Activated T-cell treated with anti-CD3 and anti-CD28 coated beads, Interleukin-2, amount 50 U/mL, for 48 hours (primary cell): ENCODE measurements at regions not wholly inside any gene's neighbourhood (a gene's known extent, or its start where the extent isn't known, plus 50 kb on each side); places are given as distances from the start of the nearest gene placed in this dataset.
"Not testable (repeated sequence)": the region's sequence is repeated elsewhere in the genome, so short reads cannot be mapped to it uniquely, and the experiment has no call there.

Source experiments
- DNase-seq, 2 experiments: peaks; one replicate each; pipeline ENCODE4 v3.0.0-alpha.2; 2020

GRCh38 chr3:66863205-66864111 lies 134.6 kb upstream of the KBTBD8 start:
- DNase-seq: no peak

GRCh38 chr3:66884659-66885058 lies 113.4 kb upstream of the KBTBD8 start:
- no peak for DNase-seq

- DNase-seq: no peak
These were observed 112.6 kb upstream of the KBTBD8 start for GRCh38 chr3:66885326-66886000.

DNA sequence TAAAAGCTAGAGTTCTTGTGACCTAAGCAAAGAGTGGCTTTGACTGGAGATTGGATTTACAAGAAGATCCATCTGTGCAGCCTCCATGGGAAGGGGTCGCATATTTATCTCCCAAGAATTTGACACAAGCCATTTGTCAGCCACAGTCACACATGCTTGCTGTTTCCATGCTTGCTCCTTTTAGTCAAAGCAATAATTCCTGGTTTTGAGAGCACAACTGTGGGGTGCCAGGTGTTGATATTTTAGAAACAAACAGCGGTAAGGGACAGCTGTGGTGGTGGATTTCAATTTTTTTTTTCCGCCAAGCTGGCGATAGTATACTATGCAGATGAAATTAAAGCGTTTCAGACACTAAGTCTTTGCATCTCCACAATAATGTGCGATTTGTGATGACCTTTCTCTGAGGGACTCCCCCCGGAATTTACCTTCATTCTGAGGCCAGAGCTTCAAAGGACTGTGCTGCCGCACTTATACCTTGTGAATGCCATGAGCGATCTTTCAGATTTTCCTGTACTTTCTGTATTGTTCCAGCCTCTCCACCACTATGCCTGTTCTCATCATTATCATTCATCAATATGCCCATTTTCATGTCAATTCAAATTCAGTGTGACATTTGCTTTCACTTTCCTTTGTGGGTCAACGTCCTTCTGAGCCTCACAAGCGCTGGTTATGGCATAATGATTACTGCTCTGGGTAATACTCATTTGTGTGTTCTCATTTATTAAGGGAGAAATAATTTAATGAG lies 108.2 kb upstream of the KBTBD8 start:
- no peak for DNase-seq

GRCh38 chr3:66898155-66898554 lies 100.0 kb upstream of the KBTBD8 start:
- DNase-seq: no peak

- DNase-seq: no peak
These were observed 93.8 kb upstream of the KBTBD8 start for GRCh38 chr3:66904336-66904735.

- no peak for DNase-seq
These were observed 93.1 kb upstream of the KBTBD8 start for GRCh38 chr3:66904831-66905493.

DNA sequence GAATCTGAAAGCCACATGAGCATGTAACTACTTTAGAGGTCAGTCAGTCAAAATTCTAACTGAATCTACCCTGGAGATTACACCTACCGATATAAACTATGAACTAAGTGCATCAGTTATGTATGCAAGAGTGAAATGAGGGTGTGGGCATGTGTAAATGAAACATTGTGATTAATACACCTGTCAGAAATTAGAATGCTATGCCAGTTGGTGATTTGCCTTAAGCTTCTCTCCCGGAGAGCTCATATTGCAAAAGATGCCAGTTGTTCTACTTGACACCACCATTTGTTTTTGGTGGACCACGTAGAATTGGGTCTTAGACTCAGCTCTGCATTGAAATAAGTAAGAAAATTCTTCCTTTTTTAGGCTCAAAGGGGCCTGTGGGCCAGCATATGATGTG lies 91.0 kb upstream of the KBTBD8 start:
- DNase-seq: no peak

GRCh38 chr3:66910266-66911055 lies 87.6 kb upstream of the KBTBD8 start:
- no peak for DNase-seq

GRCh38 chr3:66912306-66912705 lies 85.8 kb upstream of the KBTBD8 start:
- DNase-seq: no peak

DNA sequence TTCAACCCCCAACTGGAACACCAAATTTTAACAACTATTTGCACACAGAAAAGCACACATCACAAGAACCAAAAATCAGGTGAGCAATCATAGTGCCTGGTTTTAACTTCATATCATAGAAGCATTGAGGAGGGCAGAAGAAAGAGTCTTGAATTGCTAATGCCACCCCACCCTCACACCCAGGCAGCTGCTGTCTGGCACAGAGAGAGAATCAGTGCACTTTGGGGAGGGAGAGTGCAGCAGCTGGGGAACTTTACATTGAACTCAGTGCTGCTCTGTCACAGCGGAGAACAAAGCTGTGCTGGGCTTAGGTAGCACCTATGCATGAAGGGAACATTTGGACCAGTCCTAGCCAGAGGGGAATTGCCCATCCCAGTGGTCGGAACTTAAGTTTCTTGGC lies 76.0 kb upstream of the KBTBD8 start:
- no peak for DNase-seq

DNA sequence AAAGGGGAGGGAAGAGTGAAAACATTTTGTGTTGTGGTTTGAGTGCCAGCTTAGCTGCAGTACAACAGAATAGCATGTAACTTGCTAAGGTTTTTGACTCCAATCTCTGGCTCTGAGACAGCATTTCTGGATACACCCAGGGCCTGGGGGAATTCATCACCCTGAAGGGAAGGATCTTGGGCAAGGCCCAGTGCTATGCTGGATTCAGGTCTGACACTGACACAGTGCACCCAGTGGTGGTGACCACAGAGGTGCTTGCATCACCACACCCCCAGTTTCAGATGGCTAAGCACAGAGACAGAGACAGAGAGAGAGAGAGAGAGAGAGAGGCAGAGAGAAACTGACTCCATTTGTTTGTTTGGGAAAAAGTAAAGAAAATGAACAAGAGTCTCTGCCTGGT lies 74.1 kb upstream of the KBTBD8 start:
- no peak for DNase-seq

DNA sequence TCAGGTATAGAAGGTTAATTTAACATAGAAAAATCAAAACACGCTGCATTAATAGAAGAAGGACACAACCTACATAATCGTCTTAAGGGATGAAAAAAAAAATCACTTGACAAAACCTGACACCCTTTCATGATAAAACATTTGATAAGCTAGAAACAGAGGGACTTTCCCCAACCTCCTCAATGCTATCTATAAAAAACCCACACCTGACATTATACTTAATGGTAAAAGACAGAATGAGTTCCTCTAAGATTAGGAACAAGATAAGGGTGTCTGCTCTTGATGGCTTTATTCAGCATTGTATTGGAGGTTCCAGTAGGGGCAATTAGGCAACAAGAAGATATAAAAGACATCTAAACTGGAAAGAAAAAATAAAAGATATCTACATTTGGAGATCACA lies 69.9 kb upstream of the KBTBD8 start:
- no peak for DNase-seq

DNA sequence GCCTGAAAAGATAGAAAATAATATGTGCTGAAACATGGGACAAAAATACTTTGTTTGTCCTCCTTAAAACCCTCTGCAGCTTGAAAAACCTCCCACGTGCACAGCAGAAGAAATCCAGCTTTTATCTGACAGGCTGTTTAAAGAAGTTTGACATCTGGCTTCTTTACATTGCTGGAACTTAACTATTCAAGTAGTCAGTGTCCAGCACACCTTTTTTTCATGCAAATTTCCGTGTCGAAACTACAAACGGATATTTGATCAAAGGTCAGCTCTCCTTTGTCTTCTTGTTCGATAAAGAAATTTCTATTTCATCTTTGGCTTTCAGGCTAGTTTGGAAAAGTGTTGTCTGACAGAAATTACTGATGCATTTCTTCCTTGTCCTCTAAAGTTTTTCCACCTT lies 66.8 kb upstream of the KBTBD8 start:
- DNase-seq: no peak

DNA sequence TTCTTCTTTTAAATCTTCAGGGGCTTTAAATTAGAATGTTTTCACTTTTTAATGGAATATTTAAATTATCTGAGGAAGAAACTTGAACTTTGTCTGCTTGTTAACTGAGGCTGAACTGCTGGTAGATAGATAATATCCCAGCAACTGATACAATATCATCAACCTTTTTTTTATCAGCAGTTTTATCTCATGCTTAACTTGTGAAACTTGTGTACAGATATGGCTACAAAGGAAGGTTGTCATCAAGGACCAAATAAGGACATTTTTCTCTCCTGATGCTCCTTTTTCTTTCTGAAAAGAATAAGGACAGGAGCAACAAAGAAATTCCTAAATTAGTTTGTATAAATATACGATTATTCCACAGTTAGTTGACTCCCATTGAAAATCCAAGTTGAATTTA lies 66.4 kb upstream of the KBTBD8 start:
- DNase-seq: no peak

DNA sequence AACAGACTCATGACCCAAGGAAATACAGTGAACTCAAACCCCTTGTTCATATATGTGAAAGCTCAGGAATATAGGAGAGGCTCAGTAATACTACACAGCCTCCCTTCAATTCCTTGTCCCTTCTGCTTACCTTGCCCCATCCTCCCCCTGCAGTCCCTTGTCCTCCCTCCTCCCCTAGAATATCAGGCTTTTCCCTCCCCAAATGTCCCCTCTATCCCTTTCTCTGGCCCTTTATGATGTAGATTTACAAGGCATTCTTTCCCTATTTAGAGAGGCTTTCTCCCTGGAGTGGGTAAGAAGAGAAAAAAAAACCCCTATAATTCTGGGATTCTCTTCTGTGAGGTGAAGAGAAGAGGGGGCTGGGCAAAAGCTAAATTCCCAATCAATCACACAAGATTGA lies 64.9 kb upstream of the KBTBD8 start:
- no peak for DNase-seq

GRCh38 chr3:66934041-66934440 lies 64.1 kb upstream of the KBTBD8 start:
- no peak for DNase-seq

DNA sequence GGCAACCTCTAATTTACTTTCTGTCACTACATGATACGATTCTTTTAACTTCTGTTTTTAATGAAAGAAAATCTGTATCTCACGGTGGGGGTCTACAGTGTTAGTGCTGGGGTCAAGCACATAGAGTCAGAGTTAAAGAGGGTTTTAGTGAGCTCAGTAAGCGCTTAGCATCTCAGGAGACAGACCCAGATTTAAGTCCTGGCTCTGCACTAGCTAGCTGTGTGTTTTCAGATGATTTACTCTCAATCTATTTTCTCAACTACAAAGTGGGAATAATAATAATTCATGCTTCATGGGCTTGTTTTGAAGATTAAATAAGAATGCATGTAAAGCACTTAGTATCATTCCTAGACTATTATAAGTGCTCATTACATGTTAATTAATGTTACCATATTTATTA lies 63.4 kb upstream of the KBTBD8 start:
- no peak for DNase-seq

DNA sequence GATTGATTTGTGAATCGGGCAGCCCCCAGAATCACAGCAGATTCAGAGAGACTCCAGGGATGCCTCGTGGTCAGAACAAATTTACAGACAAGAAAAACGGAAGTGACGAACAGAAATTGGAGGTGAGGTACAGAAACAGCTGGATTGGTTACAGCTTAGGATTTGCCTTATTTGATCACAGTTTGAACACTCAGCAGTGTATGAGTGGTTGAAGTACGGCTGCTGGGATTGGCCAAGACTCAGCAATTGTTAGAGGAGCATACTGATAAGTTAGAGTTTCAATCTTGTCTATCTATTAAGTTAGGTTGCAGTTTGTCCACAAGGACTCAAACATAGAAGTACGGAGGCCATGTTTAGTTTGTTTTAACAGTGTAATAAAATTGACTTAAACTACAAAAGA lies 61.1 kb upstream of the KBTBD8 start:
- DNase-seq: not testable (repeated sequence)

DNA sequence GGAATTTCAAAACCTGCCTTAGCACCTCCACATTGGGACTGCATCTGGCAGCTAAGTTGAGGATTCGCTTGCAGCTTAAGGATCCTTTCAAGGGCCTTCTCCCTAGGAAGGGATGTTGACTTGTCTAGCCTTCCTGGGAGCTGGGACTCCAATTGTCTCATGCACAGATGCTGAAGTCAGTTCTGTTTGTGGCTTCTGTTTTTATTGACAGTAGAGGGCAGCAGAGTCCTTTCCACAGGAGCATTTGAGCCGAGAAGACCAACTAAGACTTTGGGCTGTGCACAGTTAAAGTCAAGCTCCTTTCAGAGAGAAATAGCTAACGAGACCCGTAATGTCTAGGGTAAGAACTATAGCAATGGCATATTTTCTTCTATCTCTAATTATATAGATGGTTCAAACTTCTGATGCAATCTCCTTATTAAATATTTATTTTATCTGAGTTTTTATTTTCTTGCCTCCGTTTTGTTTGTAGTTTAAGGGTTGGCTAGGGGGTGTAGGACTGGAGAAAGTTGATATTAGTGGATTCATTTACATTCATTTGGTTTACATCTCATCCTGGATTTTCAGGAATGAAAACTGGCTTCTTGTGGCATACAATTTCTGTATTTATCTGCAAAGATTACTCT lies 59.7 kb upstream of the KBTBD8 start:
- no peak for DNase-seq

DNA sequence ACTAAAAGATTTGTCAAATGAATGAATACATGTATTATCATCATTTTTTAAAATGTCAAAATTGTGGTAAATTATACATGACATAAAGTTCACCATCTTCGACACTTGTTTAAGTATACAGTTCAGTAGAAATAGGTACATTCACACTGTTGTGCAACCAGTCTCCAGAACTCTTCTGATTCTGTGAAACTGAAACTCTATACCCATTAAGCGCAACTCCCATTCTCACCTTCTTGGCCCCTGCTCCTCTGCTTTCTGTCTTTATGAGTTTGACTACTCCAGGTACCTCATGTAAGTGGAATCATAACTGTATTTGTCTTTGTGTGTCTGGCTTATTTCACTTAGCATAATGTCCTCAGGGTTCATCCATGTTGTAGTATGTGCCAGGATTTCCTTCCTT lies 50.1 kb upstream of the KBTBD8 start:
- no peak for DNase-seq
